ENCODE measurements at regions not wholly inside any gene's neighbourhood (a gene's known extent, or its start where the extent isn't known, plus 50 kb on each side); places are given as distances from the start of the nearest gene placed in this dataset.

DNA sequence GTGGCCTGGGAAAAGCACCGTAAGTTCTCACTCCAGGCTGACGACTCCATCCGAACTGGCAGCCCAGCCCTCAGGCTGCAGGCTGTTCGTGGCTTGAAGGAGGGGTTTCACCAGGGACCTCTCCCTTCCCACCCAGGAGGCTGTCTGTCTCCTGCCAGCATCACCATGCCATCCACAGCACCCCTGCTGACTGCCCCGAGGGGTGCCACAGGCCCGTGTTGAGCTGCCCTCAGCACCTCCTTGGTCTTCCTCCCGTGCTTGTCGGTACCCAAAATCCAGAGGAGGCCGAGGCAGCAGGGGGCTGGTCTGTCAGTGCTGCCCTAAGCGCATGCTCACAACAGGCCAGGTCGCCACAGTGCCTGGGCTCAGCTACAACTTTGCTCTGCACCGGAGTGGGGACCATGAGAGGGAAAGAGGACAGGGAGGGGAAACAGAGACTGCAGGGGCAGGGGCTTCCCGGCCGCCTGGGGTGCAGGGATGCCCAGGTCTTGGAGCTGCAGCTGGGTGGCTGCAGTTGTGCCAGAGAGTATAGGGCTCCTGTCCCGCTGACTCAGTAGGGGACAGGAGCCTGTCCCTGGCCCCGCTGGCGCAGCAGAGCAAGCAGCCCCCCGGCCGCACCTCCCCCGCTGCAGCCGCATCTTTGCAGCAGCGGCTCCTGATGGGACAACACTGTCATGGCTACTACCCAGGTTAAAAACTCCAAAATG is 963.7 kb upstream of the CRIM1 start:
- no peak overlapping the region for H2AK5ac ChIP-seq (ENCODE audit: low read depth, low read length)
- H3K79me1 ChIP-seq (ENCODE audit: low read depth, low read length): no peaks in the 10 kb centered on the region
- H4K91ac ChIP-seq (replicated peaks; ENCODE audit: insufficient read length, low read length): no peak overlapping the region
- H4K20me1 ChIP-seq (replicated peaks in 1 of 2; ENCODE audit: control insufficient read depth in 1 of 2, insufficient read depth in 2 of 2, low read length in 2 of 2): no peaks in the 10 kb centered on the region
- H3K4me3 ChIP-seq (ENCODE audit: extremely low read depth in 1 of 4, insufficient read depth in 2 of 4, low read depth in 3 of 4, low read length in 4 of 4): no peak overlapping the region
- no peak overlapping the region for H2BK12ac ChIP-seq (ENCODE audit: low read depth, low read length)
- no peak overlapping the region for H3K56ac ChIP-seq (replicated peaks; ENCODE audit: insufficient read length, low read depth, low read length)
- H3K23ac ChIP-seq (ENCODE audit: insufficient read length): no peak overlapping the region
- no peak overlapping the region for H2BK5ac ChIP-seq (ENCODE audit: low read depth, low read length)
- no peak overlapping the region for H2AFZ ChIP-seq (ENCODE audit: low read length)
- H3K18ac ChIP-seq (ENCODE audit: extremely low read depth, low read length): no peak overlapping the region; the same call in 1 of the 2 replicates
- no peak overlapping the region for H2BK120ac ChIP-seq (replicated peaks; ENCODE audit: low read depth, low read length)
- H2BK20ac ChIP-seq (ENCODE audit: low read length): no peak overlapping the region
- 93% methylated on average over 20 of the region's 22 CpGs; no CpG with 5 or more reads in 1 of the 2 experiments for WGBS, 2 experiments (ENCODE audit: extremely low coverage in 1 of 2, insufficient coverage in 1 of 2, insufficient read length in 1 of 2, insufficient replicate concordance in 2 of 2, low coverage in 1 of 2, low lambda C conversion rate in 2 of 2, missing lambda C conversion rate in 1 of 2)
- no peak overlapping the region for H3K27ac ChIP-seq (ENCODE audit: low read depth, low read length)
- H3K27me3 ChIP-seq (replicated peaks in 1 of 4; ENCODE audit: control insufficient read depth in 3 of 4, extremely low read depth in 1 of 4, insufficient read depth in 3 of 4, low read length in 3 of 4): no peaks in the 10 kb centered on the region
- H4K8ac ChIP-seq (ENCODE audit: extremely low read depth, insufficient read depth, low read length): no peak overlapping the region
- ChIA-PET CTCF (ENCODE audit: partially characterized antibody) (interaction anchor here (0.7 to 1.3 kb wide), 4 partner anchors 17 to 193 kb away, joined by 3 to 4 read pairs (median 3); no protein-coding TSS in a partner anchor), POLR2A (ENCODE audit: partially characterized antibody) (no interaction called here)
- H3K36me3 ChIP-seq (ENCODE audit: control insufficient read depth in 2 of 4, insufficient read depth in 4 of 4, low read length in 3 of 4): peaks cover 0 to 2% (median 0%) of the 10 kb centered on the region in 4 experiments; a peak in 1 of 8 replicates
- H3K23me2 ChIP-seq (ENCODE audit: low read depth, low read length): no peaks in the 10 kb centered on the region
- H3K9me3 ChIP-seq (ENCODE audit: insufficient read depth in 2 of 2, low read depth in 1 of 2, low read length in 1 of 2): peaks cover 0 to 6% of the 10 kb centered on the region in 2 experiments; a peak in 1 of 4 replicates
- no peaks in the 10 kb centered on the region for H3K79me2 ChIP-seq (ENCODE audit: control insufficient read depth in 1 of 2, insufficient read depth in 2 of 2, low read length in 2 of 2)
- no peak overlapping the region for H3K14ac ChIP-seq (ENCODE audit: insufficient read length)
- FAIRE-seq (no peak), DNase-seq (ENCODE audit: low read depth in 1 of 2, low spot score in 2 of 2) (no peak)
- H3K4me1 ChIP-seq (replicated peaks in 1 of 4; ENCODE audit: control insufficient read depth in 3 of 4, insufficient read depth in 4 of 4, low read length in 3 of 4): no peaks in the 10 kb centered on the region
- TF ChIP-seq RNF2 (IDR thresholded peaks at IDR 0.05; ENCODE audit: borderline replicate concordance, low read depth, low read length, missing control alignments, poor library complexity, severe bottlenecking) (no peak), SAP30 (IDR thresholded peaks at IDR 0.05; ENCODE audit: insufficient read depth, insufficient replicate concordance, low read length) (no peak)
- H3K9ac ChIP-seq (replicated peaks in 1 of 4; ENCODE audit: extremely low read depth in 1 of 4, low read depth in 3 of 4, low read length in 3 of 4): no peak overlapping the region
- no peak overlapping the region for H2BK15ac ChIP-seq (ENCODE audit: low read length)
- no peak overlapping the region for H3K4me2 ChIP-seq (ENCODE audit: insufficient read depth in 1 of 2, low read depth in 2 of 2, low read length in 2 of 2)
- H4K5ac ChIP-seq (ENCODE audit: insufficient read length, low read depth, low read length): no peak overlapping the region
- H3K4ac ChIP-seq (replicated peaks; ENCODE audit: insufficient read length, low read depth, low read length): no peak overlapping the region

Measured in H1 (cell line).